ENCODE measurements at regions not wholly inside any gene's neighbourhood (a gene's known extent, or its start where the extent isn't known, plus 50 kb on each side); places are given as distances from the start of the nearest gene placed in this dataset.

DNA sequence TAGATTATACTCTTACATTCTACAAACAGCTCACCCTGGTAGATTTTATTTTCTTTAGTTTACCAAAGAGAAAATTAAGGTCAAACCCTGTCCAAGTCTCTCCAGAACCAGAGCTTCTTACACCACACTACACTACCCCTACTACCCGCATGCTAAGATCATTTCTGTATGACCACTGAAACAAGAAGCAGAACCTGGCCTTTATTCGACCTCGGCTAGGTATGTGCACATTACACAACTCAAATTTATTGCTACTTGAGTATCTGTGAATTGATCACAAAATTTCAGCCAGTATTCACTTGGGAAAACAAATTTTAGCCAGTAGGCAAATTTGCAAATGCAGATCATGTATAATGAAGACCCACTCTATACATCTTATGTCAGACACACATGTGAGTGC, 2437.0 kb downstream of the PCDH9 start:
- TF ChIP-seq, protein P1, sequence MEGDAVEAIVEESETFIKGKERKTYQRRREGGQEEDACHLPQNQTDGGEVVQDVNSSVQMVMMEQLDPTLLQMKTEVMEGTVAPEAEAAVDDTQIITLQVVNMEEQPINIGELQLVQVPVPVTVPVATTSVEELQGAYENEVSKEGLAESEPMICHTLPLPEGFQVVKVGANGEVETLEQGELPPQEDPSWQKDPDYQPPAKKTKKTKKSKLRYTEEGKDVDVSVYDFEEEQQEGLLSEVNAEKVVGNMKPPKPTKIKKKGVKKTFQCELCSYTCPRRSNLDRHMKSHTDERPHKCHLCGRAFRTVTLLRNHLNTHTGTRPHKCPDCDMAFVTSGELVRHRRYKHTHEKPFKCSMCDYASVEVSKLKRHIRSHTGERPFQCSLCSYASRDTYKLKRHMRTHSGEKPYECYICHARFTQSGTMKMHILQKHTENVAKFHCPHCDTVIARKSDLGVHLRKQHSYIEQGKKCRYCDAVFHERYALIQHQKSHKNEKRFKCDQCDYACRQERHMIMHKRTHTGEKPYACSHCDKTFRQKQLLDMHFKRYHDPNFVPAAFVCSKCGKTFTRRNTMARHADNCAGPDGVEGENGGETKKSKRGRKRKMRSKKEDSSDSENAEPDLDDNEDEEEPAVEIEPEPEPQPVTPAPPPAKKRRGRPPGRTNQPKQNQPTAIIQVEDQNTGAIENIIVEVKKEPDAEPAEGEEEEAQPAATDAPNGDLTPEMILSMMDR (IDR thresholded peaks at IDR 0.05): no peak

DNA sequence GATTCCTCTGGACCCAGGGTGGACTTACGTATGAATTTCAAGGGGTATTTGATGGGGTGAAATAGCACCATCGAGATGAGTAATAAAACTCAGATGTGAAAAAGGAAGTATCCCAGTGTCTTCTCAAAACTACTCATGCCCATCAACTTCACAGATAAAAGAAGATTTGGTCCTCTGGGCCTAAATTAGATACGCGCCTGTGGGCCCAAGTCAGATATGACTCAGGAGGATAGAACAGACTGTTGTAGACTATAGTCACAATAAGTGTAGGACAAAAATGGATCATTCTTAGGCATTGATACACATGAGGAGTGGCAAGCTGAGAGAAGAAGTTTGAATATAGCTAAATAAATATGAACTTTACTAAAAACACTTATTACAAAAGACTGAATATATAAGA, 2438.8 kb downstream of the PCDH9 start:
- TF ChIP-seq, protein P1 (IDR thresholded peaks at IDR 0.05): no peak

DNA sequence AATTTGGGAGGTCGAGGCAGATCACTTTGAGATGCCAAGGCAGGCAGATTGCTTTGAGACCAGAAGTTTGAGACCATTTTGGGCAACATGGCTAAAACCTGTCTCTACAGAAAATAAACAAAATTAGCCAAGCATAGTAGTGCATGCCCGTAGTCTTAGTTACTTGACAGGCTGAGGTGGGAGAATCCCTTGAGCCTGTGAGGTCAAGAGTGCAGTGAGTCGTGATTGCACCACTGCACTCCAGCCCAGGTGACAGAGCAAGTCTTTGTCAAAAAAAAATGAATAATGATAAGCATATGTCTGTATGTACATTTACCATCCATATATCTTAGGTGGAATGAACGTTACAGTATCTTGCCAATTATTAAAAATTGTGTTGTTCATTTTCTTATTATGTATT, 2447.7 kb downstream of the PCDH9 start:
- TF ChIP-seq, protein P1 (IDR thresholded peaks at IDR 0.05): no peak

DNA sequence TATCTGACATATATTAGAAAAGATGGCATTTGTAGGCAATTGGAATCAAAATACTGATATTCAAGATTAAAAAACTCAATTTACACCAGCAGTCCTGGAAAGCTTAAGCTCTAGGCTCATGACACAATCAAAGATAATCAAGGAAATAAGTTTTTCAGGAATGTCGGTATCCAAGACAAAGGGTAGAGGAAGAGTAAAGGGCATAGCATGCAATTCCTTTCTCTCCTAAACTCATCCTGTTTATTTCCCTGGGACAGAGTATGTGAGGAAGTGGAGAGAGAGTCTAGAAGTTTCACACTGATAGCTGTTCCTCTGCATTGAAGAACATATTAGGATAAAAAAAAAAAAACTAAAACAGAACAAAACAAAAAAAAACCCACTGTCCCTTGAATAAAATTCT, 2452.1 kb downstream of the PCDH9 start:
- TF ChIP-seq, protein P1 (IDR thresholded peaks at IDR 0.05): no peak

DNA sequence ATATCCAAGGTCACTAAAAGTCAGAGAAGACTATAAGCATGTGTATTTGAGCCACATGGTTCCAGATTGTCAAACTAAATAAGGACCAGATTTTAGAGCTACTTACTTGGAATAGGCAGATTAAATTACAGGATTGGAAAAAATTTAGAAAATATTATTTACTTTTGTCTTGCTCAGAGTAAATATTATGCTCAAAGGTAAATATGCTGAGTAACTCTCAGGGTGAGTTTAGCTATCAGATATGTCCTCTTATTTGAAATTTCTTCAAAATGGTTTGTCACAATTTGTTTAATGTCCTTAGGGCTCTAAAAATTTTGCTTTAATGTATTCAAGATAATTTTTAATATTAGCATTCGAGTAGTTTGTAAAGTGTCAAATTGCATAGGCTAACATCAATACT, 2455.2 kb downstream of the PCDH9 start:
- TF ChIP-seq, protein P1 (IDR thresholded peaks at IDR 0.05): no peak

DNA sequence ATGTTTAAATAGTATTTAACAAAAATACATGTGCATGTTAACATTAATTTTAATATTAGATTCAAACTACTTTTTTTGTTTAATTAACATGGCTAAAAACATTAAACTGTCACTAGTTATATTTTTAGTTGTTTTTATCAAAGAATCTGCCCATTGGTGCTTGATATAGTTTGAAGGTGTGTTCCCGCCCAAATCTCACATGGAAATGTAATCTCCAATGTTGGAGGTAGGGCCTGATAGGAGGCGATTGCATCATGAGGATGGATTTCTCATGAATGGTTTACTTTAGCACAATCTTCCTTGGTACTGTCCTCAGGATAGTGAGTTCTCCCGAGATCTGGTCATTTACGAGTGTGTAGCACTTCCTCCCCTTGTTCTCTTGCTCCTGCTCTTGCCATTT, 2459.4 kb downstream of the PCDH9 start:
- TF ChIP-seq, protein P1 (IDR thresholded peaks at IDR 0.05): no peak

DNA sequence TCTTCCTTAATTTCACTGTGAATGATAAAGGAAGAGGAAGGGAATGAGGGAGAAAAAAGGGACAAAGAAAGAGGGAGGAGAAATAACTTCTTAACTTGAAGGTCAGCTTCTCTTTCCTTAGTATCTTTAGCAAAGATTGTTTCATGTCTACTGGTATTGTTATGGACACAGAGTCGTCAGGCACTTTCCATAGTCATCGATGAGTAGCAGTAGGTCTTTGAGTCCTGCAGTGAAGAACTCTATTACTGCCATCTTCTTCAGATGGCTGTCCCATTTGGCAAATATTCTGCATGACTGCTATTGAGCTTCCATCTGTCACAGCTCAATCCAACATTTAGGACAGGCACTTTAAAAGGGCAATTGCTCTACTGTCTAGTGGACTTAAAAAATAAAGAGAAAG, 2463.1 kb downstream of the PCDH9 start:
- TF ChIP-seq, protein P1 (IDR thresholded peaks at IDR 0.05): no peak

DNA sequence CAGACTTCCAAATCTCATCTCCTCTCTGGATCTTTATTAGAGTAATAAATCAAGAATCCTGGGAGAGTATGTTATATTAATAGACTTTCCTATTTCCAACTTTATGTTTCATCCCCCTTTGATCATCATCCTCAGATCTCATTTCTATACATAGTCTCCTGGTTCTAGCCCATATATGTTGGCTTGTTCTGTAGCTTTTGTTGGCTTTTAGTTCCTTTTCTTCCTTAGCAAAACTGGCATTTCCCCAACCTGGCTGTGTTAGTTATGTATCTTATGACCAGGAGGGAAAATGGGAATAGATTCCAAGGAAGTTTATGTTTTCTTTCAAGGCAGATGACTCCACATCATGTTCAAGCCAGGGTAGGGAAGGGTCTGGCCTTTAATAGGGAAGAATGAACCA, 2464.5 kb downstream of the PCDH9 start:
- TF ChIP-seq, protein P1 (IDR thresholded peaks at IDR 0.05): no peak

Measured in LNCAP (cell line).